HUES64 (cell line): ENCODE measurements at regions not wholly inside any gene's neighbourhood (a gene's known extent, or its start where the extent isn't known, plus 50 kb on each side); places are given as distances from the start of the nearest gene placed in this dataset.
"Not testable (repeated sequence)": the region's sequence is repeated elsewhere in the genome, so short reads cannot be mapped to it uniquely, and the experiment has no call there.

ENCODE experiments used
- H3K27ac ChIP-seq: 2 replicates; pipeline ENCODE4 v1.7.0; 2013; ENCODE audit warnings: low read depth, low read length, inconsistent platforms
- H3K27me3 ChIP-seq: 2 replicates; pipeline ENCODE4 v1.6.1; 2013; ENCODE audit warnings: mild to moderate bottlenecking, low read length; ENCODE audit not compliant: insufficient read depth
- H3K36me3 ChIP-seq: 2 replicates; pipeline ENCODE4 v1.6.1; 2013; ENCODE audit warnings: mild to moderate bottlenecking, low read length; ENCODE audit not compliant: insufficient read depth
- H3K4me1 ChIP-seq: 2 replicates; pipeline ENCODE4 v1.6.1; 2013; ENCODE audit warnings: mild to moderate bottlenecking, low read length, moderate library complexity; ENCODE audit not compliant: insufficient read depth
- H3K4me3 ChIP-seq: 2 replicates; pipeline ENCODE4 v1.5.1; 2013; ENCODE audit warnings: mild to moderate bottlenecking, low read length, moderate library complexity
- H3K9ac ChIP-seq: 2 replicates; pipeline ENCODE4 v1.6.1; 2013; ENCODE audit warnings: mild to moderate bottlenecking, low read depth, low read length
- H3K9me3 ChIP-seq: 2 replicates; pipeline ENCODE4 v1.6.1; 2013; ENCODE audit warnings: low read depth, low read length; ENCODE audit not compliant: insufficient read depth
- WGBS: fragments of 150-250, 120-280 bp; methylation state at CpG from one replicate; pipeline ENCODE4 v1.1.7; 2013; ENCODE audit warnings: missing lambda C conversion rate; 5-methylcytosine and 5-hydroxymethylcytosine counted together

DNA sequence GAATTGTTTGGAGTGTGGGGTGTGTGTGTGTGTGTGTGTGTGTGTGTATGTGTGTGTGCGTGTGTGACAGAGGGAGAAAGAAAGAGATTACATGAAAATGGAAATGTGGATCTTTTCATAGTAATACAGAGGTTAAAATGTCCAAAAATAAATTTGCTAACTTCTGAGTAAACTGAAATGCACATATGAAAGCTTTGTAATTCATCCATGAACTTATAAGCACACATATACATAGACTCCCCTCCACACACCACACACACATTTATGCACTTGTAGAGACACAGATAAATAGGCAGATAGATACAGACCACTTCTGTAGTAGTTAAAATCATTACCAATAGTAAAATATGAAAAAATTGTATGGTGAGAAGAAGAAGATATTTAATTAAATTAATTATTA is 108.2 kb upstream of the MSMB start:
- not testable (repeated sequence) for H3K9ac ChIP-seq, H3K36me3 ChIP-seq, H3K27ac ChIP-seq, H3K4me1 ChIP-seq, H3K9me3 ChIP-seq, H3K27me3 ChIP-seq, H3K4me3 ChIP-seq
- no CpG with 5 or more reads among the region's 1 CpG for WGBS

DNA sequence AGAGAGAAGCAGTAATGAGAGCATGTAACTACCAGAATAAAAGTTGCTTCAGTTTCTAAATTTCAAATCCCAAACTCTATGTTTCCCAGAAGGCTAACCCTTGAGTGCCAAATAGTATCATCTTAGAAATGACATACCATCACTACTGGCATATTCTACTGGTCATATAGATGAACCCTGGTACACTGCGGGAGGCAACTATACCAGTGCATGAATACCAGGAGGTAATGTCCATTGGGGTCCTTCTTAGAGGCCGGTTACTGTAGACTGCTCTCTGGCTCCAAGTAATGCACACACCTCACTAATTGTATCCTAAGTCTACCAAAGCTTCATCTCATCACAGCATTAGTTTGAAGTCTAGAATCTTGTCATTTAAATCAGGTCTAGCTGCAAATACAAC is 108.6 kb upstream of the MSMB start:
- H3K27ac ChIP-seq, H3K9me3 ChIP-seq, H3K27me3 ChIP-seq, H3K4me1 ChIP-seq, H3K36me3 ChIP-seq, H3K4me3 ChIP-seq, H3K9ac ChIP-seq: not testable (repeated sequence)
- 93% methylated on average over 2 of the region's 2 CpGs for WGBS

DNA sequence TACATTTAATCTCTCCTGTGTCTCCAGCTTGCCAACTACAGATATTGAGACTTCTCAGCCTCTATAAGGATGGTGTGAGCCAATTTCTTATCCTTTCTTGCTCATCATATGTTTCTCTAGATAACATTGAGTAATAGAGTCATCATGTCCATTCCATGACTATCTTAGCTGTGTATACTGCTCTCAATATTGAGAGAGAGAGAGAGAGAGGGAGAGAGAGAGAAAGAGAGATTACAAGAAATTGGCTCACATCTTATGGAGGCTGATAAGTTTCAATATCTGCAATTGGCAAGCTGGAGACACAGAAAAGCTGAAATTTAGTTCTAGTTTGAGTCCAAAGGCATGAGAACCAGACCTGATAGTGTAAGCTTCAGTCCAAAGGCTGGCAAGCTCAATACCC is 110.8 kb upstream of the MSMB start:
- not testable (repeated sequence) for H3K4me1 ChIP-seq, H3K27ac ChIP-seq, H3K36me3 ChIP-seq, H3K9me3 ChIP-seq, H3K9ac ChIP-seq, H3K4me3 ChIP-seq, H3K27me3 ChIP-seq

DNA sequence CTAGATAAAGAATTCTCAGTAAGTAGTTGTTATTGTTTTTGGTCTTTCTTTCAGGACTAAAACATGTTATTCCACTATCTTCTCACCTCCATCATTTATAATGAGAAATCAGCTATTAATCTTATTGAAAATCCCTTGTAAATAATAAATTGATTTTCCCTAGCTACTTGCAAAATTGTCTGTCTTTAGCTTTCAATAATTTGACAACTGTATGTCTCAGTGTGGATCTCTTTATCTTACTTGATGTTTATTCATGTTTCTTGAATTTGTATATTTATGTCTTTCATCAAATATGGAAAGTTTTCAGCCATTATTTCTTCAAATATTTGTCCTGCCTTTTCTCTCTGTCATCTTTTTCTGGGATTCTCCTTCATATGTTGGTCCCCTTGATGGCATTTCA is 117.1 kb upstream of the ANTXRL start:
- Histone ChIP-seq H3K27ac (no peak overlapping the region), H3K4me1 (no peaks in the 10 kb centered on the region), H3K27me3 (no peaks in the 10 kb centered on the region), H3K9ac (no peak overlapping the region), H3K9me3 (peaks cover 5% of the 10 kb centered on the region; the same call in 1 of the 2 replicates), H3K36me3 (no peaks in the 10 kb centered on the region), H3K4me3 (no peak overlapping the region)

DNA sequence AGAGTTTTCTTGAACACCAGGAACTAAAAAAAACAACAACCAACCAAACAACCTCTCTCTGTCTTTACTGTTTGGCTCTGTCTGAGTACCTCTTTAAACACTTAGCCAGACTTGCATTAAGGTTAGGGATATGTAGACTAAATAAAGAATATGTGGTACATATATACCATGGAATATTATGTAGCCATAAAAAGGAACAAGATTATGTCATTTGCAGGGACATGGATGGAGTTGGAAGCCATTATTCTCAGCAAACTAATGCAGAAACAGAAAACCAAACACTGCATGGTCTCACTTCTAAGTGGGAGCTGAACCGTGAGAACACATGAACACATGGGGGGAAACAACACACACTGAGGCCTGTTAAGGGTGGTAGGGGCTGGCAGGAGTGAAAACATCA is 116.0 kb upstream of the ANTXRL start:
- Histone ChIP-seq H3K36me3 (no peaks in the 10 kb centered on the region), H3K9ac (no peak overlapping the region), H3K27me3 (no peaks in the 10 kb centered on the region), H3K27ac (no peak overlapping the region), H3K9me3 (peaks cover 5% of the 10 kb centered on the region; the same call in 1 of the 2 replicates), H3K4me3 (no peak overlapping the region), H3K4me1 (peaks cover 3% of the 10 kb centered on the region; the same call in 1 of the 2 replicates)
- 88% methylated on average over 1 of the region's 1 CpG for WGBS

DNA sequence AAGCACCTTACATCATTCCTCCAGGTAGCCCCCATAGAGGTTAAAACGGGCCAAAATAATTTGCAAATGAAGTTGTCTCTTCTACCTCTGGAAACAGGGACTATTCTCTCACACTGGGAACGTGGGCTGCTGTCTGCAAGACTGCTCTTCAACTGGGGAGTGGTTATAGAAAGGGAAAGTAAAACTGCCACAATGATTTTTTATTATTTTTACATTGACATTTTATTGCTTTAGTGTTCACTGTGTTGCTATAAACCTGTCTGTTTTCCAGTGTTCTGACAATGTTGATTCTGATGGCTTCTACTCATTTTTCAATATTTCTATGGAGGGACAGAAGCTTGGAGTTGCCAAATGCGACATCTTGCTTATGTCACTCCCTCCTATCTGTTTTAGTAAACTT is 115.1 kb upstream of the ANTXRL start:
- Histone ChIP-seq H3K27me3 (no peaks in the 10 kb centered on the region), H3K9me3 (peaks cover 5% of the 10 kb centered on the region; the same call in 1 of the 2 replicates), H3K4me3 (no peak overlapping the region), H3K27ac (no peak overlapping the region), H3K4me1 (peaks cover 3% of the 10 kb centered on the region; the same call in 1 of the 2 replicates), H3K9ac (no peak overlapping the region), H3K36me3 (no peaks in the 10 kb centered on the region)
- 76% methylated on average over 3 of the region's 3 CpGs for WGBS

DNA sequence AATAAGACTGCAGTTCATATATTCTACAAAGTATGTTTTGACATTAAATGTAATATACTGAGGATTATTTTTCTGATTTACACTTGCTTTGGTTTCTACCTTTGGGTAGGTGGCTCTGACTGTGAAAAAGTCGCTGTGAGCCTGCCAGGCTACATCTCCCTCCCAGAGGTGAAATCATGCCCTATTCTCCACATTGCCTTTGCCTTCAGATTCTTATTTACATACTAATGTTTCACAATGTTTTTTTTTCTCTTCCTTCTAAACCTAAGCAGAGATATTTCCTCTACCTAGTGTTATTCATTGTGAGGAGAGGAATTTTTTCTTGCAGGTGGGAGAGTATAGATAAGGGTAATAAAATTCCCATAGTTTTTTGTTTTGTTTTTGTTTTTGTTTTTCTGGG is 111.5 kb upstream of the ANTXRL start:
- Histone ChIP-seq H3K4me1 (peaks cover 3% of the 10 kb centered on the region; the same call in 1 of the 2 replicates), H3K27ac (no peak overlapping the region), H3K27me3 (no peaks in the 10 kb centered on the region), H3K9me3 (no peaks in the 10 kb centered on the region), H3K9ac (no peak overlapping the region), H3K36me3 (no peaks in the 10 kb centered on the region), H3K4me3 (no peak overlapping the region)
- WGBS, result 59% methylated on average over 1 of the region's 1 CpG

DNA sequence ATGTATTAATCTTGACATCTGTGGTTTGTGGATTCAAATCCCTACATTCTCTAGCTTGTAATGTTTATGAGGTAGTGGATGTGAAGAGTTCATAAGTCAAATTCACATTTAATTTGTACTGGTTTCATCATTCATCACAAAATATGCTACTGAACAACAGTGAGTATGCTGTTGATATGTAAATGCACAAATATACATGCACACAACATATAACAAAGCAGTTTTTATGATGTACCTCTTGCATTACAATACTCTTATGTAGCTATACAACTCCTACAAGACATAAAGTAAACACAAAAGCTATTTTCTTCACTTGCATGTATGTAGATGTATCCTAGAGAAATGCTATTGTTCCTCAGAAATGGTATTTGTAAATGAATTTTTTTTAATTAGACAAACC is 111.0 kb upstream of the ANTXRL start:
- no peak overlapping the region for H3K27ac ChIP-seq
- H3K9me3 ChIP-seq, result no peaks in the 10 kb centered on the region
- no peak overlapping the region for H3K4me3 ChIP-seq
- H3K27me3 ChIP-seq, result no peaks in the 10 kb centered on the region
- no peak overlapping the region for H3K9ac ChIP-seq
- no peaks in the 10 kb centered on the region for H3K36me3 ChIP-seq
- H3K4me1 ChIP-seq, result peaks cover 3% of the 10 kb centered on the region; the same call in 1 of the 2 replicates

DNA sequence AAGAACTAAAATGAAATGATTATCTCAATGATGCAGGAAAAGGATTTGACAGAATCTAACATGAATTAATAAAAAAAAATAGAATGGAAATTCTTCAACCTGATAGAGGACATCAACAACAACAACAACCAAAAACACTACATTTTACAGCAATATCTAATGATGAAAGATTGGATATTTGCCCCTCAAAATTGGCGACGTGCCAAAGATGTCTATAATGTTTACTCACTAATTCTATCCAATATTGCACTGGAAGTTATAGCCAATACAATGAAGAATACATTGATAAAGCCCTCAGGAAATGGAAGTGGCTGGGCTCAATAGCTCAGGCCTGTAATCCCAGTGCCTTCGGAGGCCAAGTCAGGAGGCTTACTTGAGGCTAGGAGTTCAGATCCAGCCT is 99.4 kb upstream of the ANTXRL start:
- H3K27ac ChIP-seq, H3K36me3 ChIP-seq, H3K27me3 ChIP-seq, H3K9me3 ChIP-seq, H3K9ac ChIP-seq, H3K4me1 ChIP-seq, H3K4me3 ChIP-seq: not testable (repeated sequence)
- 100% methylated on average over 3 of the region's 3 CpGs for WGBS

DNA sequence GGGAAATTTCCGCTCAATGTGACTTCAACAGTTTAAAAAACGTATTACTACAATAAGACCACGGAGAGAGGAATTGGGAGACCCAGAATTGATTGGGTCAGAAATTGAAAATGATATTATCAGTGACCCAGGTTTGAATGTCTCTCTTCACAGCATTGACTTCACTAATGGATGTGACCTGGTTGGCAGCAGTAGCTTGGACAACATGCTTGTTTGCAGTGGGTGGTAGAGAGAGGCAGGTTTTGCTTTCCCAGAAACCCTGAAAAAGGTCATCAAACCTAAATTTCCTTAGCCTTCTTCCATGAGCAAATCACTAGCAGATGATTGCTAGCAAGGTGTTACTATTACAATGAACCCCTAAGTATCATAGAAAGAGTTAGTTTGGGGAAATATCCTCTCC is 89.7 kb upstream of the ANTXRL start:
- Histone ChIP-seq H3K9ac (no peak overlapping the region), H3K36me3 (no peaks in the 10 kb centered on the region), H3K4me1 (no peaks in the 10 kb centered on the region), H3K27me3 (no peaks in the 10 kb centered on the region), H3K4me3 (no peak overlapping the region), H3K27ac (no peak overlapping the region), H3K9me3 (no peaks in the 10 kb centered on the region)
- WGBS, result 100% methylated on average over 3 of the region's 3 CpGs

DNA sequence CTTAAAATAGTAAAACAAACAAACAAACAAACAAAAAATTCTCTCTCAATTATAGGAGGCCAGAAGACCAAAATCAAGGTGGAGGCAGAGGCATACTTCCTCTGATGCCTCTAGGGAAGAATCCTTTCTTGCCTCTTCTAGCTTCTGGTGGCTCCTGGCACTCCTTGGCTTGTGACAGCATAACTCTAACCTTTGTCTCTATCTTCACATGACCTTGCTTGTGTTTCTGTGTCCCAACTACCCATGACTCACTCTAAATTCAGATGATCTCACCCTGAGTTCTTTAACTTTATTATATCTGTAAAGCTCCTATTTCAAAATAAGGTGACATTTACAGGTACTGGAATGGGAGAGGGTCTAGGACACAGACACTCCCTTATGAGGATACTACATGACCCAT is 88.3 kb upstream of the ANTXRL start:
- H3K9me3 ChIP-seq, result no peaks in the 10 kb centered on the region
- no peak overlapping the region for H3K9ac ChIP-seq
- no peaks in the 10 kb centered on the region for H3K4me1 ChIP-seq
- no peaks in the 10 kb centered on the region for H3K36me3 ChIP-seq
- H3K4me3 ChIP-seq, result no peak overlapping the region
- H3K27me3 ChIP-seq, result no peaks in the 10 kb centered on the region
- no peak overlapping the region for H3K27ac ChIP-seq

DNA sequence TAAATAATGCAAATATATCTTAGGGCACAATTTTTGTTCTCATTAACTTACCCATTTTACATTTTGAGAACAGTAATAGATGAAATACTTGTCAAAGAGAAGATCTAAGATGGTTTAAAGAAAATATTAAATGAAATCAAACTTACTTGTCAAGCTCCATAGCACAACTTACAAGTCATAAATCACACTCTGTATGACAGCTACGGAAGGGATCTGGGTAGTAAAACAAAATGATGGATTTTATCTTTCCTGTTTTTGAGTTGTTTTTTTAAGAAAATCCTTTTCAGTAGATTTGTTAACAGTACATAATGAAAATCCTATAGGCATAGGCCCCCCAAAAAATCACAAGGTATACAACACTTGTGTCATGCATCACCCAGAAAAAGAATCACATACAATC is 84.4 kb upstream of the ANTXRL start:
- not testable (repeated sequence) for H3K4me3 ChIP-seq, H3K27ac ChIP-seq, H3K36me3 ChIP-seq, H3K27me3 ChIP-seq, H3K9ac ChIP-seq, H3K4me1 ChIP-seq, H3K9me3 ChIP-seq
- no CpG with 5 or more reads among the region's 1 CpG for WGBS
